ENCODE measurements at regions not wholly inside any gene's neighbourhood (a gene's known extent, or its start where the extent isn't known, plus 50 kb on each side); places are given as distances from the start of the nearest gene placed in this dataset.

- intact Hi-C loops (cut with DNase I): no loop called here
- ATAC-seq (no peak), DNase-seq (no peak)
Measured at GRCh38 chr5:37899037-37899436, 59.2 kb upstream of the GDNF start.

- intact Hi-C loops (cut with DNase I): no loop called here
- DNase-seq: no peak
- ATAC-seq: no peak
Measured at GRCh38 chr5:37896159-37896558, 56.3 kb upstream of the GDNF start.

- ATAC-seq (no peak), DNase-seq (no peak)
- intact Hi-C loops (cut with DNase I): no loop called here
Measured at GRCh38 chr5:37893434-37894134, 53.7 kb upstream of the GDNF start.

GRCh38 chr5:37892586-37892985, 52.7 kb upstream of the GDNF start:
- intact Hi-C loops (cut with DNase I): no loop called here
- DNase-seq (no peak), ATAC-seq (no peak)

- ATAC-seq: no peak
- intact Hi-C loops (cut with DNase I): no loop called here
- no peak for DNase-seq
Measured at GRCh38 chr5:37891832-37892231, 52.0 kb upstream of the GDNF start.

GRCh38 chr5:37889612-37890317, 49.9 kb upstream of the GDNF start:
- intact Hi-C loops (cut with DNase I): no loop called here
- DNase-seq: no peak
- no peak for ATAC-seq
